ENCODE measurements at regions not wholly inside any gene's neighbourhood (a gene's known extent, or its start where the extent isn't known, plus 50 kb on each side); places are given as distances from the start of the nearest gene placed in this dataset.

DNA sequence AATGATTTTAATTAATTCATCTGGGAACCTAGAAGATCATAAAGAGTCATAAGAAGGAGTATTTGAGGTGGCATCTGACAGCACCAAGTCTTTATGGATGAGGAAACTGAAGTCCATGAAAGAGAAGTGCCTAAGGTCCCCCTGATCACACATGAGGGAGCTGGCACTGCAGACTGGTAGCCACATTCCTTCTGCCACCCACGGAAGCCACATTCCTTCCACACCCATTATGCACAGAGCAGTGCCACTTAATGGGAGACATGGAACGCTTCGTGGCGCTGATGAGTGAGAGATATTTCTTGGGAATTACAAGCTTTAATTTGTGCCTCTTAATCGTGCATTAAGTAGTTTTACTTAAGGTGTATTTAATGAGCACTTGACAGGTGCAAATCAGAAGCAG, 139.3 kb upstream of the NTF3 start:
- H3K4me1 Mint-ChIP-seq, result no peaks in the 10 kb centered on the region

GRCh38 chr12:5293773-5294172, 138.1 kb upstream of the NTF3 start:
- Histone ChIP-seq H3K4me1 (ENCODE audit: control insufficient read depth, insufficient read depth, low read length, poor library complexity, severe bottlenecking) (no peaks in the 10 kb centered on the region), H3K27ac (ENCODE audit: insufficient read depth, low read length, poor library complexity, severe bottlenecking) (no peak overlapping the region), H3K4me3 (ENCODE audit: low read depth, low read length) (no peak overlapping the region), H3K9me3 (ENCODE audit: control insufficient read depth in 2 of 2, low read length in 2 of 2) (no peaks in the 10 kb centered on the region), H3K36me3 (ENCODE audit: control insufficient read depth, insufficient read depth, low read length) (no peaks in the 10 kb centered on the region), H3K27me3 (ENCODE audit: control insufficient read depth, insufficient read depth, low read length) (peaks cover 2% of the 10 kb centered on the region)
- ATAC-seq (ENCODE audit: low read depth in 2 of 2) (no peak), DNase-seq (no peak)
- peaks cover 0 to 5% (median 0%) of the 10 kb centered on the region in 7 donors for H3K9me3 Mint-ChIP-seq
- no peaks in the 10 kb centered on the region for H3K27me3 Mint-ChIP-seq
- no peaks in the 10 kb centered on the region for H3K36me3 Mint-ChIP-seq
- H3K4me3 Mint-ChIP-seq, result no peak overlapping the region
- H3K27ac Mint-ChIP-seq, result no peak overlapping the region
- H3K4me1 Mint-ChIP-seq, result no peaks in the 10 kb centered on the region

More for the DNA sequence above, 139.3 kb upstream of the NTF3 start:
- no peaks in the 10 kb centered on the region for H3K36me3 ChIP-seq (ENCODE audit: control insufficient read depth, insufficient read depth, low read length)
- Mint-ChIP-seq H3K27ac (no peak overlapping the region), H3K36me3 (no peaks in the 10 kb centered on the region), H3K4me3 (no peak overlapping the region), H3K9me3 (peaks cover 0 to 5% (median 0%) of the 10 kb centered on the region in 7 donors), H3K27me3 (no peaks in the 10 kb centered on the region)
- ATAC-seq (ENCODE audit: low read depth in 2 of 2) (no peak), DNase-seq (no peak)
- no peak overlapping the region for H3K4me3 ChIP-seq (ENCODE audit: low read depth, low read length)
- H3K4me1 ChIP-seq (ENCODE audit: control insufficient read depth, insufficient read depth, low read length, poor library complexity, severe bottlenecking), result no peaks in the 10 kb centered on the region
- H3K27me3 ChIP-seq (ENCODE audit: control insufficient read depth, insufficient read depth, low read length), result no peaks in the 10 kb centered on the region
- no peaks in the 10 kb centered on the region for H3K9me3 ChIP-seq (ENCODE audit: control insufficient read depth in 2 of 2, low read length in 2 of 2)
- no peak overlapping the region for H3K27ac ChIP-seq (ENCODE audit: insufficient read depth, low read length, poor library complexity, severe bottlenecking)

- Mint-ChIP-seq H3K4me1 (no peaks in the 10 kb centered on the region), H3K9me3 (peaks cover 0 to 5% (median 0%) of the 10 kb centered on the region in 7 donors), H3K27ac (no peak overlapping the region), H3K36me3 (no peaks in the 10 kb centered on the region), H3K4me3 (no peak overlapping the region), H3K27me3 (peaks cover 5% of the 10 kb centered on the region)
- Histone ChIP-seq H3K9me3 (ENCODE audit: control insufficient read depth in 2 of 2, low read length in 2 of 2) (no peaks in the 10 kb centered on the region), H3K27me3 (ENCODE audit: control insufficient read depth, insufficient read depth, low read length) (peaks cover 2% of the 10 kb centered on the region), H3K36me3 (ENCODE audit: control insufficient read depth, insufficient read depth, low read length) (no peaks in the 10 kb centered on the region), H3K27ac (ENCODE audit: insufficient read depth, low read length, poor library complexity, severe bottlenecking) (no peak overlapping the region), H3K4me3 (ENCODE audit: low read depth, low read length) (no peak overlapping the region), H3K4me1 (ENCODE audit: control insufficient read depth, insufficient read depth, low read length, poor library complexity, severe bottlenecking) (no peaks in the 10 kb centered on the region)
- DNase-seq, result no peak
- ATAC-seq (ENCODE audit: low read depth in 2 of 2), result no peak
Measured at GRCh38 chr12:5294274-5295070, 137.4 kb upstream of the NTF3 start.

- Histone ChIP-seq H3K27me3 (ENCODE audit: control insufficient read depth, insufficient read depth, low read length) (peaks cover 2% of the 10 kb centered on the region), H3K4me3 (ENCODE audit: low read depth, low read length) (no peak overlapping the region), H3K36me3 (ENCODE audit: control insufficient read depth, insufficient read depth, low read length) (no peaks in the 10 kb centered on the region), H3K9me3 (ENCODE audit: control insufficient read depth in 2 of 2, low read length in 2 of 2) (no peaks in the 10 kb centered on the region), H3K4me1 (ENCODE audit: control insufficient read depth, insufficient read depth, low read length, poor library complexity, severe bottlenecking) (no peaks in the 10 kb centered on the region), H3K27ac (ENCODE audit: insufficient read depth, low read length, poor library complexity, severe bottlenecking) (no peak overlapping the region)
- peaks cover 0 to 5% (median 0%) of the 10 kb centered on the region in 7 donors for H3K9me3 Mint-ChIP-seq
- H3K4me1 Mint-ChIP-seq, result no peaks in the 10 kb centered on the region
- H3K27me3 Mint-ChIP-seq, result peaks cover 6% of the 10 kb centered on the region
- ATAC-seq (ENCODE audit: low read depth in 2 of 2), result no peak
- H3K36me3 Mint-ChIP-seq, result no peaks in the 10 kb centered on the region
- H3K4me3 Mint-ChIP-seq, result no peak overlapping the region
- H3K27ac Mint-ChIP-seq, result no peak overlapping the region
- no peak for DNase-seq
Measured at GRCh38 chr12:5295151-5295550, 136.8 kb upstream of the NTF3 start.

- no peak for DNase-seq
Measured at GRCh38 chr12:5295996-5296395, 135.9 kb upstream of the NTF3 start.

GRCh38 chr12:5301539-5301938, 130.4 kb upstream of the NTF3 start:
- H3K4me3 ChIP-seq (ENCODE audit: low read depth, low read length), result no peak overlapping the region
- H3K9me3 Mint-ChIP-seq, result peaks cover 0 to 7% (median 0%) of the 10 kb centered on the region in 7 donors

More at GRCh38 chr12:5295996-5296395, 135.9 kb upstream of the NTF3 start:
- ATAC-seq (ENCODE audit: low read depth in 2 of 2), result no peak
- H3K4me3 Mint-ChIP-seq, result no peak overlapping the region
- H3K4me1 Mint-ChIP-seq, result no peaks in the 10 kb centered on the region
- H3K9me3 ChIP-seq (ENCODE audit: control insufficient read depth in 2 of 2, low read length in 2 of 2), result no peaks in the 10 kb centered on the region
- H3K27ac Mint-ChIP-seq, result no peak overlapping the region
- peaks cover 6% of the 10 kb centered on the region for H3K27me3 Mint-ChIP-seq
- H3K4me1 ChIP-seq (ENCODE audit: control insufficient read depth, insufficient read depth, low read length, poor library complexity, severe bottlenecking), result no peaks in the 10 kb centered on the region
- H3K36me3 Mint-ChIP-seq, result no peaks in the 10 kb centered on the region
- H3K27me3 ChIP-seq (ENCODE audit: control insufficient read depth, insufficient read depth, low read length), result peaks cover 2% of the 10 kb centered on the region
- H3K27ac ChIP-seq (ENCODE audit: insufficient read depth, low read length, poor library complexity, severe bottlenecking), result no peak overlapping the region
- H3K36me3 ChIP-seq (ENCODE audit: control insufficient read depth, insufficient read depth, low read length), result no peaks in the 10 kb centered on the region
- H3K4me3 ChIP-seq (ENCODE audit: low read depth, low read length), result no peak overlapping the region
- H3K9me3 Mint-ChIP-seq, result peaks cover 0 to 5% (median 0%) of the 10 kb centered on the region in 7 donors

GRCh38 chr12:5305425-5305824, 126.5 kb upstream of the NTF3 start:
- Mint-ChIP-seq H3K36me3 (no peaks in the 10 kb centered on the region), H3K27me3 (no peaks in the 10 kb centered on the region), H3K4me1 (no peaks in the 10 kb centered on the region), H3K9me3 (peaks cover 0 to 9% (median 0%) of the 10 kb centered on the region in 7 donors), H3K27ac (peak overlapping the region in 1 of 3 donors; percentile 16), H3K4me3 (no peak overlapping the region)
- Histone ChIP-seq H3K9me3 (ENCODE audit: control insufficient read depth in 2 of 2, low read length in 2 of 2) (no peaks in the 10 kb centered on the region), H3K27ac (ENCODE audit: insufficient read depth, low read length, poor library complexity, severe bottlenecking) (no peak overlapping the region), H3K4me3 (ENCODE audit: low read depth, low read length) (no peak overlapping the region), H3K36me3 (ENCODE audit: control insufficient read depth, insufficient read depth, low read length) (no peaks in the 10 kb centered on the region), H3K4me1 (ENCODE audit: control insufficient read depth, insufficient read depth, low read length, poor library complexity, severe bottlenecking) (no peaks in the 10 kb centered on the region), H3K27me3 (ENCODE audit: control insufficient read depth, insufficient read depth, low read length) (no peaks in the 10 kb centered on the region)
- no peak for DNase-seq
- ATAC-seq (ENCODE audit: low read depth in 2 of 2), result no peak

More at GRCh38 chr12:5301539-5301938, 130.4 kb upstream of the NTF3 start:
- peaks cover 6% of the 10 kb centered on the region for H3K27me3 Mint-ChIP-seq
- Histone ChIP-seq H3K27me3 (ENCODE audit: control insufficient read depth, insufficient read depth, low read length) (peaks cover 2% of the 10 kb centered on the region), H3K4me1 (ENCODE audit: control insufficient read depth, insufficient read depth, low read length, poor library complexity, severe bottlenecking) (no peaks in the 10 kb centered on the region), H3K9me3 (ENCODE audit: control insufficient read depth in 2 of 2, low read length in 2 of 2) (no peaks in the 10 kb centered on the region), H3K36me3 (ENCODE audit: control insufficient read depth, insufficient read depth, low read length) (no peaks in the 10 kb centered on the region), H3K27ac (ENCODE audit: insufficient read depth, low read length, poor library complexity, severe bottlenecking) (no peak overlapping the region)
- no peaks in the 10 kb centered on the region for H3K36me3 Mint-ChIP-seq
- H3K4me1 Mint-ChIP-seq, result no peaks in the 10 kb centered on the region
- H3K27ac Mint-ChIP-seq, result peak overlapping the region in 1 of 3 donors; percentile 10
- ATAC-seq (ENCODE audit: low read depth in 2 of 2) (no peak), DNase-seq (no peak)
- no peak overlapping the region for H3K4me3 Mint-ChIP-seq
